MCF 10A (cell line): ENCODE measurements at regions not wholly inside any gene's neighbourhood (a gene's known extent, or its start where the extent isn't known, plus 50 kb on each side); places are given as distances from the start of the nearest gene placed in this dataset.

Source experiments
- BruUV-seq: library from RNA; stranded (reverse); fragments of 400-500 nt; replicated peaks from 2 replicates; lab custom pipeline; 2021; lab: Mats Ljungman, UMichigan
- CTCF ChIA-PET: fragments of 300-600 bp; sonication (Branson Sonifier 250); formaldehyde crosslinking; extraction: SDS; loops from one replicate; lab custom pipeline; 2021; ENCODE audit warnings: antibody characterized with exemption, inconsistent platforms; lab: Yijun Ruan, JAX
- POLR2A ChIA-PET: fragments of 300-600, 350-650 bp; sonication (Branson Sonifier 250); formaldehyde crosslinking; extraction: SDS; loops from one replicate; lab custom pipeline; 2020; ENCODE audit warnings: antibody characterized with exemption, inconsistent platforms; lab: Yijun Ruan, JAX
- DNase-seq: peaks from one replicate; pipeline ENCODE4 v3.0.0-alpha.2; 2018; ENCODE audit not compliant: unreplicated experiment
- H3K27ac Mint-ChIP-seq: one replicate; pipeline ENCODE4 v1.8.0; 2022; ENCODE audit warnings: mild to moderate bottlenecking, low read depth, mixed read lengths; ENCODE audit not compliant: unreplicated experiment
- H3K27me3 Mint-ChIP-seq: one replicate; pipeline ENCODE4 v1.8.0; 2022; ENCODE audit warnings: mixed read lengths; ENCODE audit not compliant: insufficient read depth, unreplicated experiment
- H3K36me3 Mint-ChIP-seq: one replicate; pipeline ENCODE4 v1.8.0; 2022; ENCODE audit warnings: mild to moderate bottlenecking, moderate library complexity, mixed read lengths; ENCODE audit not compliant: insufficient read depth, unreplicated experiment
- H3K4me1 Mint-ChIP-seq: one replicate; pipeline ENCODE4 v1.8.0; 2022; ENCODE audit warnings: mixed read lengths; ENCODE audit not compliant: insufficient read depth, unreplicated experiment
- H3K4me3 Mint-ChIP-seq: one replicate; pipeline ENCODE4 v1.8.0; 2022; ENCODE audit warnings: mild to moderate bottlenecking, moderate library complexity, mixed read lengths; ENCODE audit not compliant: unreplicated experiment
- H3K9me3 Mint-ChIP-seq: one replicate; pipeline ENCODE4 v1.8.0; 2022; ENCODE audit warnings: mixed read lengths; ENCODE audit not compliant: unreplicated experiment
- intact Hi-C: fragments of 100-400 bp; cut with micrococcal nuclease; formaldehyde crosslinking; loops from 2 replicates; pipeline ENCODE4 v1.14.1; 2022
- TF ChIP-seq, protein P1 (sequence below): fragments of 200-600 bp; IDR thresholded peaks from one replicate; pipeline ENCODE4 v1.8.0; 2022; ENCODE audit warnings: antibody characterized with exemption, mild to moderate bottlenecking; ENCODE audit not compliant: unreplicated experiment

DNA sequence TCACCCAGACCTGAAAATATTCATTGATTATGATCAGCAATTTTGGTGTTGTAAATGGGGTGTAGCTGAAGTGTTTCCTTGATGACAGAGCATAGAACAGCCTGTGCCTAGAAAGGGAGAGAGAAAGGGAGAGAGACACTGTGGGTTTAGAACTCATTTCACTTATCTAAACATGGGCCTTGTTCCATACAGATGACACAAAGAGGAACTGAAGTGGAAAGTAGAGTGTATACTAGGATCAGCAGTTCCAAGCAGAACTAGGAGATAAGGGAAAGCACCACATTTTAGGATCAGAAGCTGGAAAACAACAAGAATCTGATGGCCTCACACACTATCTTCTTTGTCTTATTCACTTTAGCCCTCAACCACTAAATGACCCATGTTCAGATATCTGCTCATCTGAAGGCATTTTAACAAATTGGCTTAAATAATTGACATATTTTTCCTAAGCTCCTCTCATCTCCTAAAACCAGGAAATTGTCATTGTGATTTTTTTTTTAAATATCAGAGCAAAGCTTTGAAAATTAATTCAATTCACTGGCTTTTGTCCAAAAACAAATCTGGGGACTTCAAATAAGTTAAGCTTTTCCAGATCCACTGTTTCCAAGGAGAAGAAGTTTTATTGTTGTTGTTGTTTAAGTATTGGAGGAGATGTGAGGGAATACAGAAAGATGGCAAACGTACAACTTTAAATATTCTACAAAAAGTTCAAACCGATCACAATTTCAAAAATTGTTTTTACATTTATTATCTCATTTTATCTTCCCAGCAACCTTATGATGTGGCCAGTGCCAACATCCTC lies 103.8 kb downstream of the LYPLAL1 start:
- H3K27ac Mint-ChIP-seq, result no peak overlapping the region
- CTCF ChIA-PET, result interaction anchor here (0.6 to 1.8 kb wide), 5 partner anchors 85 to 1195 kb away, joined by 3 to 4 read pairs (median 3); no protein-coding TSS in a partner anchor
- BruUV-seq, result no TSS peak
- no peak overlapping the region for H3K4me3 Mint-ChIP-seq
- no peaks in the 10 kb centered on the region for H3K4me1 Mint-ChIP-seq
- H3K36me3 Mint-ChIP-seq, result no peaks in the 10 kb centered on the region
- intact Hi-C loops, result no loop called here
- no peaks in the 10 kb centered on the region for H3K27me3 Mint-ChIP-seq
- TF ChIP-seq, protein P1, sequence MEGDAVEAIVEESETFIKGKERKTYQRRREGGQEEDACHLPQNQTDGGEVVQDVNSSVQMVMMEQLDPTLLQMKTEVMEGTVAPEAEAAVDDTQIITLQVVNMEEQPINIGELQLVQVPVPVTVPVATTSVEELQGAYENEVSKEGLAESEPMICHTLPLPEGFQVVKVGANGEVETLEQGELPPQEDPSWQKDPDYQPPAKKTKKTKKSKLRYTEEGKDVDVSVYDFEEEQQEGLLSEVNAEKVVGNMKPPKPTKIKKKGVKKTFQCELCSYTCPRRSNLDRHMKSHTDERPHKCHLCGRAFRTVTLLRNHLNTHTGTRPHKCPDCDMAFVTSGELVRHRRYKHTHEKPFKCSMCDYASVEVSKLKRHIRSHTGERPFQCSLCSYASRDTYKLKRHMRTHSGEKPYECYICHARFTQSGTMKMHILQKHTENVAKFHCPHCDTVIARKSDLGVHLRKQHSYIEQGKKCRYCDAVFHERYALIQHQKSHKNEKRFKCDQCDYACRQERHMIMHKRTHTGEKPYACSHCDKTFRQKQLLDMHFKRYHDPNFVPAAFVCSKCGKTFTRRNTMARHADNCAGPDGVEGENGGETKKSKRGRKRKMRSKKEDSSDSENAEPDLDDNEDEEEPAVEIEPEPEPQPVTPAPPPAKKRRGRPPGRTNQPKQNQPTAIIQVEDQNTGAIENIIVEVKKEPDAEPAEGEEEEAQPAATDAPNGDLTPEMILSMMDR, result no peak
- no peak for DNase-seq
- POLR2A ChIA-PET, result no interaction called here
- H3K9me3 Mint-ChIP-seq, result no peaks in the 10 kb centered on the region

DNA sequence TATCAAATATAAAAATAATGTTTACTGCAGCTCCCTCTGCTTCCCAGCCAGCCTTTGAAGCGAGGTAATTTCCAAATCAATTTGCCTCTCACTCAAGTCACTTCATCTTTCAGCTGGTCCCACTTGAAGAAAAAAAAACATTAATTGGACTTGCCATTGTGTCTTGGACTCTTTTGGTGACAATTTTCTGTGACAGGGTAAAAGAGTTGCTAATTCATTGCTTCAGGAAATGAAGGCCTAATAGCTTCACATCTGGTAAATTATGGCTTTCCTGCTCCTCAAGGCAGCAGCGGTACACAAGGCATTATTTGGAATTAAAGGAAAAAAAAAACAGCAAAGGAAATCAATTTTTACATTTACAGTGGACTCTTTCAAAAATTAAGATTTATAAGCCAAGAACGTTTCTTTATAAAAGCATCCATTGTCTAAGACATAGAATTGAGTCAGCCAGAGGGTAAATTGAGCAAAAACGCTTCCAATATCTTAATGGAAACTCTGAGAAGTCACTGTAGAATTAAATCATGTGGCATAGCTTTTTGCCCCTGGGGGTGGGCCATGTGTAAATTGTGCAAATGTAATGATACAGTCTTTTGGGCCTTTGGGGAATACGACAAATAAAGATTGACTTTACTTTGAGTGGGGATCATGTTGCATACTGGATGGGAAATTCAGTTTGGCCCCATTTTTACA lies 102.5 kb downstream of the LYPLAL1 start:
- no TSS peak for BruUV-seq
- Mint-ChIP-seq H3K27ac (no peak overlapping the region), H3K4me3 (no peak overlapping the region), H3K36me3 (no peaks in the 10 kb centered on the region), H3K27me3 (no peaks in the 10 kb centered on the region), H3K4me1 (no peaks in the 10 kb centered on the region), H3K9me3 (no peaks in the 10 kb centered on the region)
- TF ChIP-seq, protein P1, result no peak
- ChIA-PET CTCF (interaction anchor here (0.9 to 1.2 kb wide), 4 partner anchors 10 to 31 kb away, joined by 3 to 5 read pairs (median 4); no protein-coding TSS in a partner anchor), POLR2A (no interaction called here)
- intact Hi-C loops, result no loop called here
- DNase-seq, result no peak

DNA sequence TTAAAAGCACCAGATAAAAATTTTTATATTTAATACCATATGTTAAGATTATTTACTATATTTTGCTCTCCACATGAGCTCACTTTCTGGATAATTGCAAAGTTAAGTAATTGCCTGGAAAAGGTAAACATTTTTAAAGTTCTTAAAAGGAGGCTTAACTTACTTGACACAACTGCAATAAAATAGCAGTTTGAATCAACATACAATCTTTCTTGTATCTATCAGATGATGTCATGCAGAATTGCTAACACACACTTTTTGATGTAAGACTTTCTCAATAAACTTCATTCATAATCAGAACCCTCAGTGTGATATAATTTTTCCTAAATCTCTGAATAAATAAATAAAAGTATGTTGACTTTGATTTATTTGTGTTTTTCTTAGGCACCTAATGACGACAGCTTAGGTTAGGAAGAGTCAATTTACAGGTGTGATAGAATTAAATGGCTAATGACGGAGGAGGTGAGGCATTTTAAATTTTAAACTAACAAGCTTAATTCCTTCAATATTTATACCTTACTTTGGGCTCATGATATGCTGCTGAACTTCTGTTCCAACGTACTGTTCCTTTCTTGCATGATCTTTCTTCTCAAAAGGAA lies 99.5 kb downstream of the LYPLAL1 start:
- Mint-ChIP-seq H3K4me1 (no peaks in the 10 kb centered on the region), H3K27ac (no peak overlapping the region), H3K9me3 (no peaks in the 10 kb centered on the region), H3K4me3 (no peak overlapping the region), H3K27me3 (no peaks in the 10 kb centered on the region), H3K36me3 (no peaks in the 10 kb centered on the region)
- BruUV-seq, result no TSS peak
- DNase-seq, result no peak
- TF ChIP-seq, protein P1, result no peak
- ChIA-PET CTCF (interaction anchor here (1.0 to 2.2 kb wide), 2 partner anchors 14 to 113 kb away, joined by 5 to 11 read pairs; no protein-coding TSS in a partner anchor), POLR2A (interaction anchor here (1.2 kb wide), 1 partner anchor 12 kb away, joined by 3 read pairs; no protein-coding TSS in a partner anchor)
- intact Hi-C loops, result no loop called here
